ENCODE measurements at regions not wholly inside any gene's neighbourhood (a gene's known extent, or its start where the extent isn't known, plus 50 kb on each side); places are given as distances from the start of the nearest gene placed in this dataset.
"Not testable (repeated sequence)": the region's sequence is repeated elsewhere in the genome, so short reads cannot be mapped to it uniquely, and the experiment has no call there.

DNA sequence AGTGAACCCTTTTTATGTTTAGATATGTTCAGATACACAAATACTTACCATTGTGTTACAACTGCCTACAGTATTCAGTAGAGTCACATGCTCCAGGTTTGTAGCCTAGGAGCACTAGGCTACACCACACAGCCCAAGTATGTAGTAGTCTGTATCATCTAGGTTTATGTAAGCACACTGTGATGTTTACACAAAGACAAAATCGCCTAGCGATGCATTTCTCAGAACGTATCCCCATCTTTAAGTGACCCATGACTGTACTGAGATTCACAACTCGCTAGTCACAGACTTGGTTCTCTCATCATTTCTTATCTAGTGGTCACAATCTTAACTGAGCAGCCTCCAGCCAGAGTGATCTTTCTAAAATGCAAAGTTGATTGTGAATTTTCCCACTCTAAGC lies 119.2 kb downstream of the RASSF10 start:
- intact Hi-C loops (cut with DNase I), result no loop called here
- no peak for DNase-seq (ENCODE audit: low spot score)

- no peak for DNase-seq (ENCODE audit: low spot score)
- intact Hi-C loops (cut with DNase I), result no loop called here
These were observed 125.0 kb downstream of the RASSF10 start for GRCh38 chr11:13134066-13134465.

DNA sequence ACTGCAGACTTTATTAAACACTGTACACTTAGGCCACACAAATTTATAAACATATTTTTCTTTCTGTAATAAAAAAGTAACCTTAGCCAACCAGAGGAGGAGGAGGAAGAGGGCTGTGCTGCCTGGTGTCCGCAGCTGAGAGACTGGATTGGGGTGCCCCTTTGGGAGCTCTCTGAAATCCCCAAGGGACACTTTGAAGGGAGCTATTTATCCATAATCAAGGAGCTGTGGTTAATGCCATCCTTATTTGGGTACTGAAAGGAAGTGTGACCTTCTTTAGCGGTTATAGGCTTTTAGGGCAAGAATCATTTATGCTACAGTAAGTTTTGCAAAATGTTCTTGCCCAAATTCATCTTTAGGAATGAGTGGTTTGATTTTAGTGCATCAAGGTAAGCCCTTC lies 125.8 kb downstream of the RASSF10 start:
- DNase-seq (ENCODE audit: low spot score), result no peak
- intact Hi-C loops (cut with DNase I), result no loop called here

- no peak for DNase-seq (ENCODE audit: low spot score)
- intact Hi-C loops (cut with DNase I), result no loop called here
These were observed 126.5 kb downstream of the RASSF10 start for GRCh38 chr11:13135385-13136271.

DNA sequence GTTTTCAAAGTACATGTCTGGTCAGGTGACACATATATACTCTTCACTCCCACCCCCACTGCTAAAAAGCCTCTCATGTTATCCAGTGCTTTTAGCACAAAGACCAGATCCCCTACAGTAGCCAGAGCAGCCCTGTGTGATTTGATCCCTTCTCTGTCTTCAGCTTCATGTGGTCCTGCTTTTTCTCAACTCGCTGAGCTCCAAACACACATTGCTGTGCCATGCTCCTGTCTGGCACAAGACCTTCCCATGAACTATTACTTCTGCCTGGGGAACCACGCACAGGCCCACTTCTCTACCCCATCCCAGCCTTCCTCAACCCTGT lies 127.1 kb downstream of the RASSF10 start:
- DNase-seq (ENCODE audit: low spot score), result no peak
- intact Hi-C loops (cut with DNase I), result no loop called here

- intact Hi-C loops (cut with DNase I), result no loop called here
- DNase-seq (ENCODE audit: low spot score), result no peak
These were observed 128.8 kb downstream of the RASSF10 start for GRCh38 chr11:13137844-13138301.

DNA sequence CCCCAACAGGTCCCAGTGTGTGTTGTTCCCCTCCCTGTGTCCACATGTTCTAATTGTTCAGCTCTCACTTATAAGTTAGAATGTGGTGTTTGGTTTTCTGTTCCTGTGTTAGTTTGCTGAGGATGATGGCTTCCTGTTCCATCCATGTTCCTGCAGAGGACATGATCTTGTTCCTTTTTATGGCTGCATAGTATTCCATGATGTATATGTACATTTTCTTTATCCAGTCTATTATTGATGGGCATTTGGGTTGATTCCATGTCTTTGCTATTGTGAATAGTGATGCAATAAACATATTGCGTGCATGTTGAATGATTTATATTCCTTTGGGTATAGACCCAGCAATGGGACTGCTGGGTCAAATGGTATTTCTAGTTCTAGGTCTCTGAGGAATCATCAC lies 130.0 kb downstream of the RASSF10 start:
- intact Hi-C loops (cut with DNase I); DNase-seq (ENCODE audit: low spot score): not testable (repeated sequence)

DNA sequence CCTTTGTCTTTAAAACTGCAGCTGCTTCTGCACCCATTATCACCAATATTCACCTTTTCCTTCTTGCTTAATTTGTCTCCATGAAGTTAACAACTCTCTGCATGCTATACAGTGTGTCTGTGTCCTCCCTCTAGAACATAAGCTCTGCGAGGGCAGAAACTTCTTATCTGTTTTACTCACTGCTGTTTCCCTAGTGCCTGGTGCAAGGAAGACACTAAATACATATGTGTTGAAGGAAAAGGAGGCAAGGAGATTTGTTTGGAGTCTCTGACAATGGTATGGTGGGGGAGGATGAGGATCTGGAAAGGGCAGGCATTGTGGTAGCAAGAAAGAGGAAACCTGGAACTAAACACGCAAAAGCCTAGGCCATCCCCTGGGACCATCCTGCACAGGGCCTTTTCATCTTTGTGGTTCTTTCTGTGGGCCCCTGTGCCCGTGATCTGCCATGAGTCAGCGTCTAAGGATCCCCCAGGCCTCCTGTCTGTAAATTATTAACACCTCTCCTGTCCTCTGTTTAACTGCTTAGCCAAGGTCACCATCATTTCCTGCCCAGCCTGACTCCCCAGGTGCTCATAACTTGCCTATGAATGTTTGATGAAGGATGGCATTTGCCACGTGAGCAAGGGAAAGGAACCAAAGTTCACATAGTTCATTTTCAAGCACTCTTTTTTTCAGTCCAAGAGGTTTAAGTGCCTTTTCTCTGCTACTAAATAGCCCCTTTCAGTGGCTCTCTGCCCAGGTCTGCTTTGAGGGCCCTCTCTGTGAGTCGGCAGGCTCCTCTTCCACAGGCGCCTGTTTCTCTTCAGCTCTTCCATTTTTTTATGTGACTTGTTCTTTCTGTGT lies 131.1 kb downstream of the RASSF10 start:
- intact Hi-C loops (cut with DNase I), result no loop called here
- DNase-seq (ENCODE audit: low spot score), result no peak

- intact Hi-C loops (cut with DNase I), result no loop called here
- DNase-seq (ENCODE audit: low spot score), result no peak
These were observed 131.9 kb downstream of the RASSF10 start for GRCh38 chr11:13140873-13141655.

- no peak for DNase-seq (ENCODE audit: low spot score)
- intact Hi-C loops (cut with DNase I), result no loop called here
These were observed 132.9 kb downstream of the RASSF10 start for GRCh38 chr11:13141731-13142709.

DNA sequence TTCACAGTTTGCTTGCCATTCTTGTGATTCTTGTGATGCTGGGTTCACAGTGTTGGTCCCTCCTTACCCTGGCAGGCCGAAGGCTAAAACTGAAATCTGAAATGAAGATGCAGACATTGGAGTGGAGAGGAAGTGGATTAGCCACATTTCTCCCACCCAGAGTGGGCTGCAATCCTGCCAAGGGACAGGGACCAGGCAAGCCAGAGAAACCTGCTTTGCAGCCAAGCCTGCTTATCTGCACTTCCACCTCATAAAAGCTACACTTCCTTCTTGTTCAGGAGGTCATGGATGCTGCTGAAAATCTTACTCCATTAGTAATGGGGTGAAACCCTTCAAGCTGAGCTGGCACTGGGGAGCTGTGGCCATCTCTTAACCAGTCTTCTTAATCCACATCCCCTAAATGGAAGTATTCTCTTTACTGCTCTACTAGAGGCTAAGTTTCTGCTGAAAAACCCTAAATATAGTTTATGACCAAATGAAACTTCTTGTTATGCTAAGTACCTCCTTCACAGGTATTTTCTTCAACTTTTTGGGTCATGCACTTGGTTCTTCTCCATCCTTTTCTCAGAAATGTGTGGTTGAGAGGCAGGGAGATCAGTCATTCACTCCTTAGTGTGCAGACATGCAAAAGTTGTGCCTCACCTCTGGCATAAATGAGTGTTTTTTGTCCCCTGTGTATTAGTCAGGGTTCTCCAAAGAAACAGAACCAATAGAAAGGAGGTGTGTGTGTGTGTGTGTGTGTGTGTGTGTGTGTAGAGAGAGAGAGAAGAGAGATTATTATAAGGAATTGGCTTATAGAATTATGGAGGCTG lies 133.9 kb upstream of the BMAL1 start:
- DNase-seq (ENCODE audit: low spot score), result no peak
- intact Hi-C loops (cut with DNase I), result no loop called here

GRCh38 chr11:13145461-13145860 lies 132.1 kb upstream of the BMAL1 start:
- no peak for DNase-seq (ENCODE audit: low spot score)
- intact Hi-C loops (cut with DNase I), result no loop called here

DNA sequence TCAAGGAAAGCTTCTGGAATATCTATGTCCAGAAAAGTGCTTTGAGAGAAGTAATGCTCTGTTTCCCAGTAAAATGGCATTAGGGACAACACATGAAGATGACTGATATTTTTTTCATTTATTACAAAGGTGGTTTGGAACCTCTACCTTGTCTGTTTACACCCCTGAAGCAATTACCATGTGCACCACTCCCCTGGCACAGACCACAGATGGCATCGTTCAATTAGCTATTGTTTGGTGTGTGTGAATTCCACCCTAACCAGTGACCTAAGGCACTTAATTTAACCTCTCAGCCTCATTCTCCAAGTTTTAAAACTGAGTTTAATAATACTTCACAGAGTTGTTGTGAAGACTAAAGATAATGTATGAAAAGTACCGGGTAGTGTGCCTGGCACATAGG lies 127.6 kb upstream of the BMAL1 start:
- no peak for DNase-seq (ENCODE audit: low spot score)

DNA sequence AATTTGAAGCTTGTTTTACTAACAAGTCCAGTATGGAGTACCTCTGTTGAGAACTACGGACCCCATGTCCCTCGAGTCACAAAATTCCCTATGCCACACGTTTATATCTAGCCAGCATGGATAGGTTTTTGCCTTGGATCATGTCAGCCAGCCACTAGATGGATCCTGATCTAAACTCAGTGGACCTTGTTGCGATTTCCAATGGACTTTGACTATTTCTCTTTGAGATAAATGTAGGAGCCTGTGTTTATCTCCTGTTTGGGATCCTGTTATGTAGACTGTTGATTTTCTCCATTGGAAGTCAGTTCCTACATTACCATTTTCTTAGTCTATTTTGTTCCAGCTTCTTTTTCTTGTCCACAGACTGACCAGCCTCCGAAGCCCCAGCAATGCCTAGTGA lies 127.1 kb upstream of the BMAL1 start:
- intact Hi-C loops (cut with DNase I), result loop anchor here (5.0 kb wide), 1 partner anchor 183 kb away; no protein-coding TSS in a partner anchor
- no peak for DNase-seq (ENCODE audit: low spot score)

More for the DNA sequence above, 127.6 kb upstream of the BMAL1 start:
- intact Hi-C loops (cut with DNase I), result loop anchor here (5.0 kb wide), 1 partner anchor 183 kb away; no protein-coding TSS in a partner anchor

DNA sequence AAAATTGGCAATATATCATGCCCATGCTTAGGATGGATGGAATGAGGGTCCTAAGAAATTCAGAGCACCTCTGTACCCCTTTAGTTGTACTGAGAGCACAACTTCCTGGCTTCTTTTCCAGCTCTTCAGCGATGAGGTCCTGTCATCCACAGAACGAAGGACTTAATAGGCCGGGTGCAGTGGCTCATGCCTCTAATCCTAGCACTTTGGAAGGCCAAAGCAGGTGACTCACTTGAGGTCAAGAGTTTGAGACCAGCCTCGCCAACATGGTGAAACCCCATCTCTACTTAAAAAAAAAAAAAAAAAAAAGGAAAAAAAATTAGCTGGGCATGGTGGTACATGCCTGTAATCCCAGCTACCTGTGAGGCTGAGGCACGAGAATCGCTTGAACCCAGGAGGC lies 125.3 kb upstream of the BMAL1 start:
- DNase-seq (ENCODE audit: low spot score), result no peak
- intact Hi-C loops (cut with DNase I), result loop anchor here (5.0 kb wide), 1 partner anchor 185 kb away; no protein-coding TSS in a partner anchor

GRCh38 chr11:13152736-13153541 lies 124.7 kb upstream of the BMAL1 start:
- intact Hi-C loops (cut with DNase I), result loop anchor here (5.0 kb wide), 1 partner anchor 186 kb away; no protein-coding TSS in a partner anchor

GRCh38 chr11:13154374-13154773 lies 123.2 kb upstream of the BMAL1 start:
- intact Hi-C loops (cut with DNase I), result loop anchor here (5.0 kb wide), 1 partner anchor 187 kb away; no protein-coding TSS in a partner anchor
- not testable (repeated sequence) for DNase-seq (ENCODE audit: low spot score)

More at GRCh38 chr11:13152736-13153541, 124.7 kb upstream of the BMAL1 start:
- no peak for DNase-seq (ENCODE audit: low spot score)
